ENCODE measurements at regions not wholly inside any gene's neighbourhood (a gene's known extent, or its start where the extent isn't known, plus 50 kb on each side); places are given as distances from the start of the nearest gene placed in this dataset.

- TF ChIP-seq CTCF (conservative IDR thresholded peaks at IDR 0.05; ENCODE audit: low read depth, low read length), result no peak
- no peak for DNase-seq (ENCODE audit: low read depth)
Measured at GRCh38 chr4:138455097-138455496, 212.9 kb upstream of the SLC7A11 start.

GRCh38 chr4:138452826-138453225 lies 210.7 kb upstream of the SLC7A11 start:
- H3K4me3 ChIP-seq (ENCODE audit: low read depth, low read length), result no peak overlapping the region
- TF ChIP-seq CTCF (conservative IDR thresholded peaks at IDR 0.05; ENCODE audit: low read depth, low read length), result no peak
- DNase-seq (ENCODE audit: low read depth), result no peak

More at GRCh38 chr4:138455097-138455496, 212.9 kb upstream of the SLC7A11 start:
- H3K4me3 ChIP-seq (ENCODE audit: low read depth, low read length), result no peak overlapping the region

- TF ChIP-seq CTCF (conservative IDR thresholded peaks at IDR 0.05; ENCODE audit: low read depth, low read length), result no peak
- no peak overlapping the region for H3K4me3 ChIP-seq (ENCODE audit: low read depth, low read length)
- DNase-seq (ENCODE audit: low read depth), result no peak
Measured at GRCh38 chr4:138451276-138451663, 209.1 kb upstream of the SLC7A11 start.

GRCh38 chr4:138450546-138451275 lies 208.6 kb upstream of the SLC7A11 start:
- TF ChIP-seq CTCF (conservative IDR thresholded peaks at IDR 0.05; ENCODE audit: low read depth, low read length), result no peak
- DNase-seq (ENCODE audit: low read depth), result no peak
- H3K4me3 ChIP-seq (ENCODE audit: low read depth, low read length), result no peak overlapping the region

GRCh38 chr4:138449938-138450337 lies 207.8 kb upstream of the SLC7A11 start:
- no peak for TF ChIP-seq CTCF (conservative IDR thresholded peaks at IDR 0.05; ENCODE audit: low read depth, low read length)
- no peak for DNase-seq (ENCODE audit: low read depth)
- no peak overlapping the region for H3K4me3 ChIP-seq (ENCODE audit: low read depth, low read length)

- TF ChIP-seq CTCF (conservative IDR thresholded peaks at IDR 0.05; ENCODE audit: low read depth, low read length), result no peak
- DNase-seq (ENCODE audit: low read depth), result no peak
- no peak overlapping the region for H3K4me3 ChIP-seq (ENCODE audit: low read depth, low read length)
Measured at GRCh38 chr4:138448169-138448568, 206.0 kb upstream of the SLC7A11 start.

GRCh38 chr4:138446456-138446855 lies 204.3 kb upstream of the SLC7A11 start:
- TF ChIP-seq CTCF (conservative IDR thresholded peaks at IDR 0.05; ENCODE audit: low read depth, low read length), result no peak
- DNase-seq (ENCODE audit: low read depth), result no peak
- no peak overlapping the region for H3K4me3 ChIP-seq (ENCODE audit: low read depth, low read length)

Data from epithelial cell of proximal tubule (primary cell).